K562 (cell line): ENCODE measurements at regions not wholly inside any gene's neighbourhood (a gene's known extent, or its start where the extent isn't known, plus 50 kb on each side); places are given as distances from the start of the nearest gene placed in this dataset.

ENCODE experiments used
- ATAC-seq: fragments of 200-7000 bp; cut with Tn5 transposase; 3 replicates; pipeline ENCODE4 v1.9.1; 2020; ENCODE audit warnings: moderate library complexity
- BruUV-seq: library from RNA; stranded (reverse); fragments of 400-500 nt; replicated peaks from 2 replicates; lab custom pipeline; 2021; lab: Mats Ljungman, UMichigan
- CTCF ChIA-PET: fragments of 300-600 bp; formaldehyde crosslinking; extraction: SDS; loops from one replicate; lab custom pipeline; 2021; ENCODE audit warnings: low intra/inter-chr PET ratio; lab: Yijun Ruan, JAX
- POLR2A ChIA-PET: fragments of 300-600, 350-650 bp; sonication (Branson Sonifier 250); formaldehyde crosslinking; extraction: SDS; loops from one replicate; lab custom pipeline; 2021; ENCODE audit warnings: antibody characterized with exemption, inconsistent platforms; lab: Yijun Ruan, JAX
- DNase-seq, 4 experiments: peaks; one replicate each; pipeline versions ENCODE4 v3.0.0 to v3.0.0-alpha.2; 2011 to 2018; ENCODE audit warnings: low spot score in 3 of 4, mixed read lengths in 3 of 4; ENCODE audit errors: extremely low read depth in 1 of 4
- FAIRE-seq: peaks from 2 replicates; lab custom pipeline; 2011; peaks lifted over from hg19 to GRCh38; lab: Jason Lieb, UNC
- H2AFZ ChIP-seq: 2 replicates; pipeline ENCODE4 v1.6.0; 2011; ENCODE audit warnings: low read depth, low read length, control low read depth, inconsistent platforms
- H3K27ac ChIP-seq: fragments of 200-600 bp; 3 replicates; pipeline ENCODE4 v1.8.0; 2011; ENCODE audit warnings: low read depth, mild to moderate bottlenecking, control low read depth, inconsistent platforms, low read length, moderate library complexity, mixed read lengths; ENCODE audit errors: extremely low read depth
- H3K27me3 ChIP-seq, 2 experiments: fragments of 300-600 bp in 1 of 2; 2 replicates in 1 of 2; 3 replicates in 1 of 2; pipeline versions ENCODE4 v1.6.0 to v1.8.0; 2011; ENCODE audit warnings: inconsistent platforms in 2 of 2, low read length in 2 of 2, mild to moderate bottlenecking in 1 of 2, mixed read lengths in 1 of 2, moderate library complexity in 1 of 2; ENCODE audit not compliant: control insufficient read depth in 2 of 2, insufficient read depth in 2 of 2
- H3K36me3 ChIP-seq: fragments of 300-600 bp; 3 replicates; pipeline ENCODE4 v1.8.0; 2011; ENCODE audit warnings: mild to moderate bottlenecking, low read length, inconsistent platforms; ENCODE audit not compliant: control insufficient read depth, insufficient read depth
- H3K4me1 ChIP-seq, 2 experiments: fragments of 200-600 bp in 1 of 2; replicated peaks in 1 of 2; 2 replicates in 1 of 2; 3 replicates in 1 of 2; pipeline versions ENCODE4 v1.5.1 to v1.8.0; 2011; ENCODE audit warnings: inconsistent platforms in 2 of 2, low read length in 2 of 2, mild to moderate bottlenecking in 1 of 2, mixed read lengths in 1 of 2, moderate library complexity in 1 of 2; ENCODE audit not compliant: control insufficient read depth in 2 of 2, insufficient read depth in 2 of 2
- H3K4me2 ChIP-seq: 2 replicates; pipeline ENCODE4 v1.6.1; 2011; ENCODE audit warnings: low read length, control low read depth, inconsistent platforms, mixed read lengths; ENCODE audit not compliant: insufficient read depth
- H3K4me3 ChIP-seq: fragments of 200-600 bp; sonication (generic), shearing (Covaris generic); 2 replicates; pipeline ENCODE4 v1.5.1; 2016; ENCODE audit warnings: control low read depth, inconsistent platforms
- H3K79me2 ChIP-seq: fragments of 200-600 bp; 3 replicates; pipeline ENCODE4 v1.8.0; 2011; ENCODE audit warnings: low read length, inconsistent platforms; ENCODE audit not compliant: control insufficient read depth, insufficient read depth
- H3K9ac ChIP-seq, 2 experiments: 2 replicates each; pipeline versions ENCODE4 v1.6.0 to v1.6.1; 2011; ENCODE audit warnings: low read depth in 2 of 2, low read length in 2 of 2, control low read depth in 1 of 2, inconsistent platforms in 1 of 2, mild to moderate bottlenecking in 1 of 2, mixed read lengths in 1 of 2; ENCODE audit not compliant: insufficient read depth in 1 of 2
- H3K9me1 ChIP-seq: one replicate; pipeline ENCODE4 v1.6.0; 2011; ENCODE audit warnings: inconsistent platforms, mild to moderate bottlenecking, low read length, moderate library complexity; ENCODE audit not compliant: control insufficient read depth, insufficient read depth
- H3K9me3 ChIP-seq: replicated peaks from 2 replicates; pipeline ENCODE4 v1.5.1; 2011; ENCODE audit warnings: low read depth, low read length, inconsistent platforms; ENCODE audit not compliant: control insufficient read depth, insufficient read depth
- H4K20me1 ChIP-seq: replicated peaks from 2 replicates; pipeline ENCODE4 v1.6.1; 2011; ENCODE audit warnings: low read length, inconsistent platforms, mixed read lengths; ENCODE audit not compliant: control insufficient read depth, insufficient read depth
- ELF2 ChIP-seq: fragments of 250-450 bp; sonication (Bioruptor Pico); IDR thresholded peaks from 2 replicates; pipeline ENCODE4 v1.5.0; 2021; ENCODE audit warnings: mild to moderate bottlenecking
- ETS2 ChIP-seq: IDR thresholded peaks from 2 replicates; pipeline ENCODE4 v1.6.1; 2016; ENCODE audit warnings: borderline replicate concordance, missing genetic modification characterization, mild to moderate bottlenecking, moderate library complexity, missing compliant biosample characterization; ENCODE audit not compliant: poor library complexity, severe bottlenecking
- FOXP1 ChIP-seq: sonication (generic); formaldehyde crosslinking; IDR thresholded peaks from 2 replicates; pipeline ENCODE4 v1.8.0; 2022; ENCODE audit warnings: mild to moderate bottlenecking, missing genetic modification reagents
- GTF2A2 ChIP-seq: IDR thresholded peaks from 2 replicates; pipeline ENCODE4 v1.6.1; 2016; ENCODE audit warnings: mild to moderate bottlenecking, missing genetic modification characterization, missing compliant biosample characterization
- HDGF ChIP-seq: fragments of 450-650 bp; IDR thresholded peaks from 2 replicates; pipeline ENCODE4 v1.6.1; 2016
- HOXB6 ChIP-seq: fragments of 250-450 bp; sonication (Bioruptor Pico); IDR thresholded peaks from 2 replicates; pipeline ENCODE4 v1.5.1; 2022; ENCODE audit warnings: mild to moderate bottlenecking, borderline replicate concordance
- MCM5 ChIP-seq: fragments of 450-650 bp; IDR thresholded peaks from 2 replicates; pipeline ENCODE4 v1.6.1; 2016; ENCODE audit warnings: low read depth
- NFATC3 ChIP-seq: fragments of 450-650 bp; IDR thresholded peaks from 2 replicates; pipeline ENCODE4 v1.6.1; 2017; ENCODE audit warnings: mild to moderate bottlenecking
- SIN3B ChIP-seq: fragments of 450-650 bp; IDR thresholded peaks from 2 replicates; pipeline ENCODE4 v1.6.1; 2017; ENCODE audit warnings: low read depth, mild to moderate bottlenecking, moderate library complexity
- SRSF9 ChIP-seq: fragments of 200-400 bp; formaldehyde crosslinking; IDR thresholded peaks from 2 replicates; pipeline ENCODE4 v1.6.1; 2017; ENCODE audit warnings: low read depth, low read length, borderline replicate concordance
- ZBTB2 ChIP-seq: fragments of 450-650 bp; IDR thresholded peaks from 2 replicates; pipeline ENCODE4 v1.6.1; 2016; ENCODE audit warnings: antibody characterized with exemption
- ZKSCAN3 ChIP-seq: fragments of 250-450 bp; sonication (Bioruptor Pico); IDR thresholded peaks from 2 replicates; pipeline ENCODE4 v1.4.0; 2020
- ZMIZ1 ChIP-seq, 2 experiments: fragments of 150-350 bp in 1 of 2; IDR thresholded peaks; 2 replicates each; pipeline ENCODE4 v1.6.1; 2012 to 2016; ENCODE audit warnings: low read depth in 2 of 2, low read length in 2 of 2, mild to moderate bottlenecking in 1 of 2, moderate library complexity in 1 of 2
- ZNF57 ChIP-seq: fragments of 450-650 bp; formaldehyde crosslinking; IDR thresholded peaks from 2 replicates; pipeline ENCODE4 v1.4.0; 2020; ENCODE audit warnings: mild to moderate bottlenecking, moderate library complexity
- WGBS: fragments of 100-300 bp; shearing (Covaris generic); methylation state at CpG from one replicate; pipeline ENCODE4 v1.1.6; 2016; ENCODE audit warnings: low coverage, mixed read lengths; ENCODE audit not compliant: insufficient coverage; ENCODE audit errors: missing lambda C conversion rate; 5-methylcytosine and 5-hydroxymethylcytosine counted together
- in situ Hi-C: fragments of 300-500 bp; cut with MboI; formaldehyde crosslinking; loops from 4 replicates; pipeline ENCODE4 v1.15.0; 2018; ENCODE audit warnings: inconsistent platforms, mixed read lengths
- intact Hi-C: fragments of 100-400 bp; cut with micrococcal nuclease; formaldehyde crosslinking; loops from 2 replicates; pipeline ENCODE4 v1.14.2; 2022

GRCh38 chr4:152079543-152080293, 318.9 kb upstream of the GATB start:
- no peak for ATAC-seq
- H3K27me3 ChIP-seq, result no peaks in the 10 kb centered on the region
- in situ Hi-C loops, result no loop called here
- WGBS, result 0% methylated on average over 6 of the region's 6 CpGs
- H3K4me3 ChIP-seq, result no peak overlapping the region
- H3K9ac ChIP-seq, result no peak overlapping the region
- TF ChIP-seq ZMIZ1 (IDR thresholded peaks at IDR 0.05; ENCODE audit: low read depth in 2 of 2, low read length in 2 of 2) (no peak), FOXP1 (no peak), ZNF57 (CRISPR knock-in tag) (no peak), SIN3B (no peak), ZKSCAN3 (CRISPR knock-in tag) (no peak), SRSF9 (no peak), HDGF (no peak), MCM5 (no peak), HOXB6 (CRISPR knock-in tag) (no peak), NFATC3 (no peak), GTF2A2 (tag) (no peak), ELF2 (CRISPR knock-in tag) (no peak), ETS2 (tag) (no peak), ZBTB2 (no peak)
- TF ChIP-seq, all 486 proteins: peak for 0
- no peak overlapping the region for H2AFZ ChIP-seq
- FAIRE-seq (no peak), DNase-seq (no peak)
- no peaks in the 10 kb centered on the region for H3K4me1 ChIP-seq
- no peaks in the 10 kb centered on the region for H3K36me3 ChIP-seq
- intact Hi-C loops, result no loop called here
- H3K9me3 ChIP-seq, result no peaks in the 10 kb centered on the region
- H3K79me2 ChIP-seq, result no peaks in the 10 kb centered on the region
- ChIA-PET CTCF (no interaction called here), POLR2A (no interaction called here)
- no peak overlapping the region for H3K4me2 ChIP-seq
- H3K27ac ChIP-seq, result no peak overlapping the region
- BruUV-seq, result no TSS peak
- no peaks in the 10 kb centered on the region for H3K9me1 ChIP-seq
- H4K20me1 ChIP-seq, result no peaks in the 10 kb centered on the region; the same call in 1 of the 2 replicates
